ENCODE measurements at regions not wholly inside any gene's neighbourhood (a gene's known extent, or its start where the extent isn't known, plus 50 kb on each side); places are given as distances from the start of the nearest gene placed in this dataset.

DNA sequence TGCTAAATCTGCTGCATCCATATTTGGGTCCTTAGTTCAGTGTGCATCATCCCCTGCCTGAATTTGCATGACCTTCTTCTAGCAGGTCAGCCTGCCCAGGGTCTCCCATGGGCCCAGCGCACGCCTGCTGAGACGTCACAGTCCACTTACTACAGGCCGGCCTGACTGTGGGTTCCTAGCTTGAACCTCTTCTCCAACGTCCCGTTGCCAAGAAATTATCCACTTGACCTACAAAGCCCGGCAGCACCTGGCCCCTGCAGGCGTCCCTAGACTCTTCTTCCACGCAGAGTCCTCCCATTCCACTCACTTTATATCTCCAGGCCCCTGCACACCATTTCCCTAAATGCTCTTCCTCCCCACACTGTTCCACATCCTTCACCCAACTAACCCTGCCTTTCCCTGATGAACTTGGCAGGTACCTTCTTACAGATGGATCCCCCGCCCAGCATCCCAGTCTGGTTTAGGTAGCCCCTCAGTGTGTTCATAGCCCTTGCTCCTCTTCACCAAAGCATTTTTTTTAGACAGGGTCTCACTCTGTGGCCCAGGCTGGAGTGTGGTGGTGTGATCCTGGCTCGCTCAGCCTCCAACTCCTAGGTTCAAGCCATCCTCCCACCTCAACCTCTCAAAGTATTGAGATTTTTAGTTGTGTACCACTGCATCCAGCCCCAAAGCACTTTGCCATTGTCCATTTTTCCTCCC lies 155.0 kb upstream of the SOX1 start:
- no peak for TF ChIP-seq EP300 (IDR thresholded peaks at IDR 0.05)
- TF ChIP-seq POLR2AphosphoS5 (IDR thresholded peaks at IDR 0.05), result no peak
- TF ChIP-seq POLR2A (IDR thresholded peaks at IDR 0.05), result no peak
- TF ChIP-seq, protein P1, sequence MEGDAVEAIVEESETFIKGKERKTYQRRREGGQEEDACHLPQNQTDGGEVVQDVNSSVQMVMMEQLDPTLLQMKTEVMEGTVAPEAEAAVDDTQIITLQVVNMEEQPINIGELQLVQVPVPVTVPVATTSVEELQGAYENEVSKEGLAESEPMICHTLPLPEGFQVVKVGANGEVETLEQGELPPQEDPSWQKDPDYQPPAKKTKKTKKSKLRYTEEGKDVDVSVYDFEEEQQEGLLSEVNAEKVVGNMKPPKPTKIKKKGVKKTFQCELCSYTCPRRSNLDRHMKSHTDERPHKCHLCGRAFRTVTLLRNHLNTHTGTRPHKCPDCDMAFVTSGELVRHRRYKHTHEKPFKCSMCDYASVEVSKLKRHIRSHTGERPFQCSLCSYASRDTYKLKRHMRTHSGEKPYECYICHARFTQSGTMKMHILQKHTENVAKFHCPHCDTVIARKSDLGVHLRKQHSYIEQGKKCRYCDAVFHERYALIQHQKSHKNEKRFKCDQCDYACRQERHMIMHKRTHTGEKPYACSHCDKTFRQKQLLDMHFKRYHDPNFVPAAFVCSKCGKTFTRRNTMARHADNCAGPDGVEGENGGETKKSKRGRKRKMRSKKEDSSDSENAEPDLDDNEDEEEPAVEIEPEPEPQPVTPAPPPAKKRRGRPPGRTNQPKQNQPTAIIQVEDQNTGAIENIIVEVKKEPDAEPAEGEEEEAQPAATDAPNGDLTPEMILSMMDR (IDR thresholded peaks at IDR 0.05), result no peak
- Histone ChIP-seq H3K4me3 (no peak overlapping the region), H3K4me1 (no peaks in the 10 kb centered on the region), H3K36me3 (no peaks in the 10 kb centered on the region), H3K27me3 (no peaks in the 10 kb centered on the region), H3K27ac (no peak overlapping the region), H3K9me3 (no peaks in the 10 kb centered on the region)
- no peak for ATAC-seq (ENCODE audit: low FRiP score in 2 of 2)
- DNase-seq, result no peak
- 80 to 83% methylated on average over 11 of the region's 11 CpGs for WGBS, 2 donors

DNA sequence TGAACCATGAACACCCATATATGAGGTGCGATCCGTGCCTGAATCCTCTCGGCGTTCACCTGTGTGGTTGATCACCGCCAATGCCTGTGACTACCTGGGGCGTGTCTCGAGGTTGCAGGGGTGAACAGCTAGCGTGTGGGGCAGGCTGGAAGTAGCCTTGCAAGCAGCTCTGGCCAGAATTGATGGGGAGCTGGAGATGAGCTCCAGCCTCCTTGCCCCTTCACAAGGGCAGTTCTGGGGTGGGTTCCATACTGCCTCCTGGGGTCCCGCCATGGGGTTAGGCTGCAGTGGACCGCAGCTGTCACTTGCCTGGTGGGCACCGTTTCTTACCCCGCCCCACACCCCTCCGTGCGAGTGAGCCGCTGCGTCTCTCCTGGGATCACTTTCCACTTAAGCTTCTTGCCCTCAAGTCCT lies 154.5 kb upstream of the SOX1 start:
- WGBS, 2 donors, result 91 to 93% methylated on average over 13 to 16 of the region's 16 CpGs
- Histone ChIP-seq H3K27me3 (no peaks in the 10 kb centered on the region), H3K36me3 (no peaks in the 10 kb centered on the region), H3K27ac (no peak overlapping the region), H3K9me3 (no peaks in the 10 kb centered on the region), H3K4me1 (no peaks in the 10 kb centered on the region), H3K4me3 (no peak overlapping the region)
- DNase-seq (no peak), ATAC-seq (ENCODE audit: low FRiP score in 2 of 2) (no peak)
- TF ChIP-seq EP300 (IDR thresholded peaks at IDR 0.05), result no peak
- TF ChIP-seq, protein P1 (IDR thresholded peaks at IDR 0.05), result no peak
- no peak for TF ChIP-seq POLR2AphosphoS5 (IDR thresholded peaks at IDR 0.05)
- no peak for TF ChIP-seq POLR2A (IDR thresholded peaks at IDR 0.05)

DNA sequence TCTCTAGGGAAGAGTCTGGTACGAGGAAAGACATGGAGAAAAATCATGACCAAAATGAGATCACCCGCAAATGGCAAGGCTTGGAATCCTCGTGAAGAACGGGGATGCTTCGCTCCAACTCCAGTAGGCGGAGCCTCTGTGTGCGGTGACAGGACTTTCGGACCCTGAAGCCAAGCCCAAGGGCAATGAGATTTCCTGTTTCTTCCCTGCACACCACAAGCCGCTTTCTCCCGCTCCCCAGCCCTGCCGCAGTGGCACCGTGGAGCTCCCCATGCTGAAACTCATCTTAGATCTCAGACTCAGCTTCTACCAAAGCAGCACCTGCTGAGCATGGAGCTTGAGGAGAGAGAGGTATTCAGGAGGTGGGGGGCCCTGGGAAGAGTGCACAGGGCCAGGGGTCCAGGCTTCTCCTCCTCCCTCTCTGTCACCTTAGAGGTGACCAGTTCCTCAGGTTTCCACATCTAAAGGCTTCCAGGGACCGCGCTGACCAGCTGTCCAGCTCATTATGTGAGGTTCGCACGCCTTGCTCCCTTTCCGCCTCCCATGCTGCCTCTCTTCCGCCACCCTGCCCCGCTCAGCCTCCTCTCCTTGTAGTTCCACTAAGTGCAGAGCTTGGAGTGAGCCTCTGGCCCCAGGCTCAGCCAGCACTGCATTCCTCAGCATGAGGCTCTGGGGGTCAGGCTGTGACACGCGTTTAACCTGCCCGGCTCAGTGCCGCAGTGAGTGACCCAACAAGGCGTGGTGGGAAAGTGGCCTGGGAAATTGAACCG lies 153.8 kb upstream of the SOX1 start:
- no peaks in the 10 kb centered on the region for H3K9me3 ChIP-seq
- ATAC-seq (ENCODE audit: low FRiP score in 2 of 2) (no peak), DNase-seq (no peak)
- no peak overlapping the region for H3K27ac ChIP-seq
- no peak overlapping the region for H3K4me3 ChIP-seq
- H3K27me3 ChIP-seq, result no peaks in the 10 kb centered on the region
- no peaks in the 10 kb centered on the region for H3K36me3 ChIP-seq
- no peaks in the 10 kb centered on the region for H3K4me1 ChIP-seq
- TF ChIP-seq POLR2A (IDR thresholded peaks at IDR 0.05) (no peak), POLR2AphosphoS5 (IDR thresholded peaks at IDR 0.05) (no peak), EP300 (IDR thresholded peaks at IDR 0.05) (no peak)
- WGBS, 2 donors, result 69 to 73% methylated on average over 25 of the region's 25 CpGs

DNA sequence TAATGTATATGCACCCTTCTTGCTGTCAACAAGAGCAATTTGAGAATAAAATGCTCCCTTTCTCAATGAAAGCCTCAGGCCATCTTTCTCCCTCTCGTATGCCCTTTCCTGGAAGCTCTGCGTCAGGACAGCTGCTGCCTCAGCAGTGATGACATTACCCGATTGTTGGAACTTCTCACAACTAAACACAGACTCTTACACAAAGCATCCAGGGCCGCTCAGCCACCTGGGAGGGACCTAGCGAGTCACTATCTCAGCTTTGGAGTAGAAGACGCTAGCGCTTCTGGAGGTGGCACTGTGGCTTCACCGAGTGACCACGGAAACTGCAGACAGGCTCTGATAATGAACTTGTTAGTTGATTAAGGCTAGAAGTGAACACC lies 153.2 kb upstream of the SOX1 start:
- TF ChIP-seq POLR2A (IDR thresholded peaks at IDR 0.05), result no peak
- TF ChIP-seq POLR2AphosphoS5 (IDR thresholded peaks at IDR 0.05), result no peak
- no peak for TF ChIP-seq EP300 (IDR thresholded peaks at IDR 0.05)
- TF ChIP-seq, protein P1 (IDR thresholded peaks at IDR 0.05), result no peak
- H3K4me3 ChIP-seq, result no peak overlapping the region
- H3K27ac ChIP-seq, result no peak overlapping the region
- no peak for ATAC-seq (ENCODE audit: low FRiP score in 2 of 2)
- 62 to 68% methylated on average over 9 of the region's 9 CpGs for WGBS, 2 donors
- H3K27me3 ChIP-seq, result no peaks in the 10 kb centered on the region
- no peaks in the 10 kb centered on the region for H3K9me3 ChIP-seq
- no peaks in the 10 kb centered on the region for H3K36me3 ChIP-seq
- DNase-seq, result no peak
- no peaks in the 10 kb centered on the region for H3K4me1 ChIP-seq

DNA sequence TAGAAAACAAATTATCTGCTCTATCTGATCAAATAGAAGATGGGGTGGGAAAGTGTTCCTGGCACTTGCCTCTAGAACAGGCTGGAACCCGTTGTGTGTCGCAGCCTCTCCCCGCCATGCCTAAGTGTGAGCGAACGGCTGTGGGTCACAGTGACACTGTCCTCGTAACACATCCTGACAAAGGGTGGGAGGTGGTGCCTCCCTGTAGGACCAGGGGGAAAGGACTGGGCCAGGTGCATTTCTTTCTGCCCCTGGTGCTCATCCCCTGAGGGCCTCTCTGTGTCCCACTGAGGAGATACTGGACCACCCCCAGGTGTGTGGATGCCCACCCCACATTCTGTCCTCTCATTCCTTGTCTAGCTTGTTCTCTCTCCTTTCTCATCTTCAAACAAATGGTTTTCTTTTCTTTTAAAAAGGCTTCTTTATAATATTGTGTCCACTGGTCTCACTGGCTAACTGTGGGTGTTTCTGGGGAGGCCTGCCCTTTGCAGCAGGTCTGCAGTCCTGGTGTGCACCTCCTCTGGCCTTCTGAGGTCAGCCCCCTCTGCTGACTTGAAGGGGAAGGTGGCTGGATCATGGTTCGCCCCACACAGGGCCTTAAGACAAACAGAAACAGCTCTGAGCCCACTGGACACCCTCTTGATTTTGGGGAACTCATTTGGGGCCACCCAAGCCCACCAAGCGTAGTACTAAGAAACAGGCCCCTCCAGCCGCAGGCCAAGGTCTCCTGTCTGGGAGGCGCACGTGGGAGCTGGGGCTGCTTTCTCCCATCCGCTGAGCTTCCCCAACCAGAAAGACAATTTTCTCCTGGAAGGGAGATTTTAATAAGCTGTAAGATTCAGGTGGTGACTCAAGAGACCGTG lies 152.5 kb upstream of the SOX1 start:
- Histone ChIP-seq H3K36me3 (no peaks in the 10 kb centered on the region), H3K9me3 (no peaks in the 10 kb centered on the region), H3K27ac (no peak overlapping the region), H3K27me3 (no peaks in the 10 kb centered on the region), H3K4me3 (no peak overlapping the region), H3K4me1 (no peaks in the 10 kb centered on the region)
- ATAC-seq (ENCODE audit: low FRiP score in 2 of 2) (no peak), DNase-seq (no peak)
- 91 to 92% methylated on average over 12 to 13 of the region's 13 CpGs for WGBS, 2 donors
- TF ChIP-seq, protein P1 (IDR thresholded peaks at IDR 0.05), result no peak
- TF ChIP-seq POLR2AphosphoS5 (IDR thresholded peaks at IDR 0.05) (no peak), POLR2A (IDR thresholded peaks at IDR 0.05) (no peak), EP300 (IDR thresholded peaks at IDR 0.05) (no peak)
